Activated effector memory CD4-positive, alpha-beta T cell treated with anti-CD3 and anti-CD28 coated beads, Interleukin-2, amount 50 U/mL, for 16 hours (primary cell): ENCODE measurements at regions not wholly inside any gene's neighbourhood (a gene's known extent, or its start where the extent isn't known, plus 50 kb on each side); places are given as distances from the start of the nearest gene placed in this dataset.
"Not testable (repeated sequence)": the region's sequence is repeated elsewhere in the genome, so short reads cannot be mapped to it uniquely, and the experiment has no call there.

Source experiments
- DNase-seq: peaks from one replicate; pipeline ENCODE4 v3.0.0-alpha.2; 2020

- DNase-seq = no peak
Measured at GRCh38 chr7:64469673-64470072, 93.2 kb downstream of the ZNF680 start.

- no peak for DNase-seq
Measured at GRCh38 chr7:64465551-64465950, 97.3 kb downstream of the ZNF680 start.

DNA sequence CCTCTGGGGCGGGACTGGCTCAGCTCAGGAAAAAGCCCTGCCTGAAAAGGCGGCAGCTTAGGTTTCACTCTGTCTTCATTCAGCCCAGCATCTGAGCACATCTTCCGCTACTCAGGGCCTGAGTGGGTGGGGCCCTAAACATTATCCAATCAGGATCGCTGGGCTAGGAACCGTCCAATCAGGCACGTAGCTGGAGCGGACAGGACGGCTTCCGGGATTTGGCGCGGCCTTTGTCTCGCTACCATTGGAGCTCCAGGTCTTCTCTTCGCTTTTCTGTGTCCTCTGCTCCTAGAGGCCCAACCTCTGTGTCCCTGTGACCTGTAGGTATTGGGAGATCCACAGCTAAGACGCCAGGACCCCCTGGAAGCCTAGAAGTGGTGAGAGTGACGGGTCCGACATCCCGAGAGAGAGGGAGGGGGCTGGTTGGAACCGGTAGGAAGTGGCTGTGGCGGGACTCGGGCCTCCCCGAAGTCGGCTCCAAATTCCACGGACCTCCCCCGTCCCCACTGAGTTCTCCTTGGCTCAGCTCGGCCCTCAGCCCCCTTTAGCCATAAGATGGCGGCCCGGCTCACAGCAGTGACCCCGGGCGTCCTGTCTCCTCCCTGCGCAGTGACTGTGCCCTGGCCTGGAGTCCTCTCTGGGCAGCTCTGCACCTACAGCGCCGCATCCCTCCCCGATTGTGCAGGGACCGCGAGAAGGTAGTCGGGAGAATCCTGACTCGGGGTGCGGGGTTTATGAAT lies 99.1 kb downstream of the ZNF680 start:
- DNase-seq = peak; percentile 66

DNA sequence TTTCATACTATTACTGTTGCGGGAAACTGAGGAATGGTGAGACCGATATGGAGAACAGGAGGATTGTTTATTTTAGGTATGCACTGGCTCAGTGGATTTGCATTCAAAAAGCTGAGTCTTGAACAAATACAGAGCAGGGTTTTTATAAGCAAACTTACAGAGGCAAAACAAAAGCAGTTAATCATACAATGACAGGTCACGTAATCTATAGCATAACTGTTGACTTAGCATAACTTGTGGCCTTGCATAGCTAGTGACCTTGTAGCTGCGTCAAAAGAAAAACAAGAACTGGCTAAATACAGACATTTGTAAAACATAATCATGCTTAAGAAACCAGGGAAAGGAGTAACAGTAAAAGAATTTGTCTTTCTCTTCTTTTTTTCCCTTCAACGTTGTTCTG lies 103.0 kb downstream of the ZNF680 start:
- not testable (repeated sequence) for DNase-seq

- no peak for DNase-seq
Measured at GRCh38 chr7:64433590-64433989, 119.8 kb downstream of the ZNF736 start.

DNA sequence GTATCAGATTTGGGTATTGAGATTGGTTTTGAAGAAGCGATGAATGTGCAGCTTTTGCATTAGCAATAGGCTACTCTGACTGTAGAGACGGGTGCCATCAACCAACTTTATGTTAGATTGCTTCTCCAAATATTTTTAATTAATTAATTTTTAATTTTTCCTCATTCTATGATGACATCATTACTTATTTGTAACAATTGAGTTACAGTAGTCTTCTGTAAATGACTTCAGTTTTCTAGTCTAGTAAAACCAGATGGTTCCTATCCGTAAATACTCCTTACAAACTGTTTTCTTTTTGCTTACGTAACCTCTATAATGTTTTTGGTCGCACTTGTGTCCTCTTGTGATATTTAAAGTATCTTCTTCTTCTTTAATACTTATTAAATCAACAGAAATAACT lies 118.1 kb downstream of the ZNF736 start:
- no peak for DNase-seq

- no peak for DNase-seq
Measured at GRCh38 chr7:64429232-64429631, 115.5 kb downstream of the ZNF736 start.

GRCh38 chr7:64425436-64425835 lies 111.7 kb downstream of the ZNF736 start:
- DNase-seq = not testable (repeated sequence)

DNA sequence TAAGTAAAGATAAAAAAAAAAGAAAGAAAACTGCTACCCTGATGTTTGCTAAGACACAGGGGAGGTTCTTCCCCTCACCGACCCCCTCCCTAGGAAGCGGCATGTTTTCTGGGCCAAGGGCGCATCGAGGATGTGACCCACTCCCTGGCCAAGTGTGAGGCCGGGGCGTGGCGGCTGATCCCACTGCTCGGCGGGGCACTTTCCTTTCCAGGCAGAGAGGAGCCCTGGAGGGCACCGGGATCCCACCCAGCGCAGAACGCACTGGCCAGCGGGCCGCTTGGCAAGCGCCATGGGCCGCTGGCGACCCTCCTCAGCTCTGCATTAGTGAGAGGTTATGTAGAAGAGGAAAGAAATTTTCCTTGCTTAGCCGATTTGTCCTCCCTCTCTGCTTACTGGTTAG lies 93.4 kb downstream of the ZNF736 start:
- DNase-seq = no peak
